ENCODE measurements at regions not wholly inside any gene's neighbourhood (a gene's known extent, or its start where the extent isn't known, plus 50 kb on each side); places are given as distances from the start of the nearest gene placed in this dataset.
A peak's percentile ranks its signal among the peaks of the same experiment; 100 is the strongest.

DNA sequence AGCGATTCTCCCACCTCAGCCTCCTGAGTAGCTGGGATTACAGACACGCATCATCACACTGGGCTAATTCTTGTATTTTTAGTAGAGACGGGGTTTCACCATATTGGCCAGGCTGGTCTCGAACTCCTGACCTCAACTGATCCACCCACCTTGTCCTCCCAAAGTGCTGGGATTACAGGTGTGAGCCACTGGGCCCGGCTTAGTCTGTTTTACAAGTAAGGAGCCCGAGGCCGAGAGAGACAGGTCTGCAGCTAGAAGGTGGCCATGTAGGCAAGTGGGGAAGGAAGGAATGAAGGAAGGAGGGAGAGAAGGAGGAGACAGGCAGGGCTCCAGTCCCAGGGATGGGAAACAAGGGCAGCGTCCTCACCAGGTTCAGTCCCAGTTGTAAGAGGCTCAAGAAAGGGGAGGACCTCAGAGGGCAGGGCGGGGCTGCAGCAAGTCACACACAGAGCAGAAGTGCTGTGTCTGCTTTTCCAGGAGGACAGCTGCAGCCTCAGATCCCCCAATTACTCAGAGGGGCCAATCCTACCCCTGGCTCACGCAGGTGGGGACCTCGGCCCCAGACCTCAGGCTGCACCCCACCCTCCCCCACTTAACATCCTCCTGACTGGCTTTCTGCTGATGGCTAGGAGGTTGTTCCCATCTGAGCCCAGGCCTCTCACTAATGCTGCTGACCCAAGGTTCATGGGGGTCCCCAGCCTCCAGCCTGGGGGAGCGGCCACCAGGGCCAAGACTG lies 53.8 kb upstream of the PRR5 start:
- no peak overlapping the region for H3K4me3 ChIP-seq (ENCODE audit: low read depth in 1 of 3, low read length in 3 of 3)
- H3K9me3 ChIP-seq (ENCODE audit: control insufficient read depth in 4 of 4, low read length in 3 of 4): peaks cover 0 to 4% (median 0%) of the 10 kb centered on the region in 4 donors
- TF ChIP-seq SP1 (IDR thresholded peaks at IDR 0.05) (no peak), RAD21 (IDR thresholded peaks at IDR 0.05) (no peak), EGR1 (IDR thresholded peaks at IDR 0.05; ENCODE audit: low read depth in 2 of 2) (no peak)
- peak overlapping the region; percentile 67 to 69 for H3K27ac ChIP-seq (ENCODE audit: low read depth in 1 of 2, low read length in 2 of 2)
- no peaks in the 10 kb centered on the region for H3K27me3 ChIP-seq (ENCODE audit: control insufficient read depth in 4 of 4, insufficient read depth in 4 of 4, low read length in 3 of 4)
- WGBS: 80% methylated on average over 12 of the region's 12 CpGs
- no peaks in the 10 kb centered on the region for H3K36me3 ChIP-seq (ENCODE audit: control insufficient read depth in 4 of 4, insufficient read depth in 3 of 4, low read depth in 1 of 4, low read length in 3 of 4)
- no peaks in the 10 kb centered on the region for H3K4me1 ChIP-seq (ENCODE audit: control insufficient read depth in 4 of 4, insufficient read depth in 4 of 4, low read length in 3 of 4)
- no peak for DNase-seq (ENCODE audit: low spot score)
- H3K9ac ChIP-seq (ENCODE audit: low read depth in 1 of 2, low read length in 2 of 2): no peak overlapping the region

DNA sequence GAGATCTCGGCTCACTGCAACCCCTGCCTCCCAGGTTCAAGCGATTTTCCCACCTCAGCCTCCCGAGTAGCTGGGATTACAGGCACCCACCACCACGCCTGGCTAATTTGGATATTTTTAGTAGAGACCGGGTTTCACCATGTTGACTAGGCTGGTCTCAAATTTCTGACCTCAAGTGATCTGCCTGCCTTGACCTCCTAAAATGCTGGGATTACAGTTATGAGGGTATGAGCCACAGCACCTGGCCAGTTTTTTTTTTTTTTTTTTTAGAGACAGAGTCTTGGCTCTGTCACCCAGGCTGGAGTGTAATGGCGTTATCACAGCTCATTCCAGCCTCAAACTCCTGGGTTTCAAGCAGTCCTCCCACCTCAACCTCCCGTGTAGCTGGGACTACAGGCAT lies 54.9 kb upstream of the PRR5 start:
- Histone ChIP-seq H3K9me3 (ENCODE audit: control insufficient read depth in 4 of 4, low read length in 3 of 4) (peaks cover 0 to 4% (median 0%) of the 10 kb centered on the region in 4 donors), H3K36me3 (ENCODE audit: control insufficient read depth in 4 of 4, insufficient read depth in 3 of 4, low read depth in 1 of 4, low read length in 3 of 4) (no peaks in the 10 kb centered on the region), H3K4me3 (ENCODE audit: low read depth in 1 of 3, low read length in 3 of 3) (no peak overlapping the region), H3K4me1 (ENCODE audit: control insufficient read depth in 4 of 4, insufficient read depth in 4 of 4, low read length in 3 of 4) (no peaks in the 10 kb centered on the region), H3K27me3 (ENCODE audit: control insufficient read depth in 4 of 4, insufficient read depth in 4 of 4, low read length in 3 of 4) (no peaks in the 10 kb centered on the region), H3K27ac (ENCODE audit: low read depth in 1 of 2, low read length in 2 of 2) (no peak overlapping the region), H3K9ac (ENCODE audit: low read depth in 1 of 2, low read length in 2 of 2) (no peak overlapping the region)
- WGBS: 83% methylated on average over 7 of the region's 7 CpGs
- DNase-seq (ENCODE audit: low spot score): no peak
- TF ChIP-seq FOXA1 (IDR thresholded peaks at IDR 0.05): no peak
- TF ChIP-seq TAF1 (conservative IDR thresholded peaks at IDR 0.05): no peak
- TF ChIP-seq, protein P1, sequence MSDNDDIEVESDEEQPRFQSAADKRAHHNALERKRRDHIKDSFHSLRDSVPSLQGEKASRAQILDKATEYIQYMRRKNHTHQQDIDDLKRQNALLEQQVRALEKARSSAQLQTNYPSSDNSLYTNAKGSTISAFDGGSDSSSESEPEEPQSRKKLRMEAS (IDR thresholded peaks at IDR 0.05): no peak
- TF ChIP-seq, protein P2, sequence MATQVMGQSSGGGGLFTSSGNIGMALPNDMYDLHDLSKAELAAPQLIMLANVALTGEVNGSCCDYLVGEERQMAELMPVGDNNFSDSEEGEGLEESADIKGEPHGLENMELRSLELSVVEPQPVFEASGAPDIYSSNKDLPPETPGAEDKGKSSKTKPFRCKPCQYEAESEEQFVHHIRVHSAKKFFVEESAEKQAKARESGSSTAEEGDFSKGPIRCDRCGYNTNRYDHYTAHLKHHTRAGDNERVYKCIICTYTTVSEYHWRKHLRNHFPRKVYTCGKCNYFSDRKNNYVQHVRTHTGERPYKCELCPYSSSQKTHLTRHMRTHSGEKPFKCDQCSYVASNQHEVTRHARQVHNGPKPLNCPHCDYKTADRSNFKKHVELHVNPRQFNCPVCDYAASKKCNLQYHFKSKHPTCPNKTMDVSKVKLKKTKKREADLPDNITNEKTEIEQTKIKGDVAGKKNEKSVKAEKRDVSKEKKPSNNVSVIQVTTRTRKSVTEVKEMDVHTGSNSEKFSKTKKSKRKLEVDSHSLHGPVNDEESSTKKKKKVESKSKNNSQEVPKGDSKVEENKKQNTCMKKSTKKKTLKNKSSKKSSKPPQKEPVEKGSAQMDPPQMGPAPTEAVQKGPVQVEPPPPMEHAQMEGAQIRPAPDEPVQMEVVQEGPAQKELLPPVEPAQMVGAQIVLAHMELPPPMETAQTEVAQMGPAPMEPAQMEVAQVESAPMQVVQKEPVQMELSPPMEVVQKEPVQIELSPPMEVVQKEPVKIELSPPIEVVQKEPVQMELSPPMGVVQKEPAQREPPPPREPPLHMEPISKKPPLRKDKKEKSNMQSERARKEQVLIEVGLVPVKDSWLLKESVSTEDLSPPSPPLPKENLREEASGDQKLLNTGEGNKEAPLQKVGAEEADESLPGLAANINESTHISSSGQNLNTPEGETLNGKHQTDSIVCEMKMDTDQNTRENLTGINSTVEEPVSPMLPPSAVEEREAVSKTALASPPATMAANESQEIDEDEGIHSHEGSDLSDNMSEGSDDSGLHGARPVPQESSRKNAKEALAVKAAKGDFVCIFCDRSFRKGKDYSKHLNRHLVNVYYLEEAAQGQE (IDR thresholded peaks at IDR 0.05): no peak
- TF ChIP-seq EGR1 (IDR thresholded peaks at IDR 0.05; ENCODE audit: low read depth in 2 of 2): no peak
- TF ChIP-seq JUND (IDR thresholded peaks at IDR 0.05): no peak
- TF ChIP-seq, protein P3, sequence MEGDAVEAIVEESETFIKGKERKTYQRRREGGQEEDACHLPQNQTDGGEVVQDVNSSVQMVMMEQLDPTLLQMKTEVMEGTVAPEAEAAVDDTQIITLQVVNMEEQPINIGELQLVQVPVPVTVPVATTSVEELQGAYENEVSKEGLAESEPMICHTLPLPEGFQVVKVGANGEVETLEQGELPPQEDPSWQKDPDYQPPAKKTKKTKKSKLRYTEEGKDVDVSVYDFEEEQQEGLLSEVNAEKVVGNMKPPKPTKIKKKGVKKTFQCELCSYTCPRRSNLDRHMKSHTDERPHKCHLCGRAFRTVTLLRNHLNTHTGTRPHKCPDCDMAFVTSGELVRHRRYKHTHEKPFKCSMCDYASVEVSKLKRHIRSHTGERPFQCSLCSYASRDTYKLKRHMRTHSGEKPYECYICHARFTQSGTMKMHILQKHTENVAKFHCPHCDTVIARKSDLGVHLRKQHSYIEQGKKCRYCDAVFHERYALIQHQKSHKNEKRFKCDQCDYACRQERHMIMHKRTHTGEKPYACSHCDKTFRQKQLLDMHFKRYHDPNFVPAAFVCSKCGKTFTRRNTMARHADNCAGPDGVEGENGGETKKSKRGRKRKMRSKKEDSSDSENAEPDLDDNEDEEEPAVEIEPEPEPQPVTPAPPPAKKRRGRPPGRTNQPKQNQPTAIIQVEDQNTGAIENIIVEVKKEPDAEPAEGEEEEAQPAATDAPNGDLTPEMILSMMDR (IDR thresholded peaks at IDR 0.05; ENCODE audit: low read depth, low read length, missing input control): no peak
- TF ChIP-seq HNF4A (conservative IDR thresholded peaks at IDR 0.05): no peak
- no peak for TF ChIP-seq GABPA (IDR thresholded peaks at IDR 0.05 in 1 of 2, conservative IDR thresholded peaks at IDR 0.05 in 1 of 2)

DNA sequence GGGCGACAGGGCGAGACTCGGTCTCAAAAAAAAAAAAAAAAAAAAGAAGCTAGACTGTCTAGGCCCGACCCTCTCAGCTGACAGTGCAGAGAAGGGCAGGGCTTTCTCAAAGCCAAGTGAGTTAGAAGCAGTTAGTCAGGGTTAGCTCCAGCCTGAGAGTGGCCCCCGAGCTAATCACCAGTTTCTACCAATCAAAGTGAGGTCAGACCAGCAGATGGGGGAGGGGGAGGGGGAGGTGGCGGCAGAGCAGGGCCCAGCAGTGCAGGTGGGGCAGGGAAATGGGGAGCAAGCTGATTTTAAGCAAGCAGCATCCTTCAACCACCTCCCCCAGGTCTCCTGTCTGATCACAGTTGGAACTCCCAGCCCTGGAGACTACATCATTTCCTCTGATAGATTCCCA lies 55.3 kb upstream of the PRR5 start:
- no peak overlapping the region for H3K27ac ChIP-seq (ENCODE audit: low read depth in 1 of 2, low read length in 2 of 2)
- H3K27me3 ChIP-seq (ENCODE audit: control insufficient read depth in 4 of 4, insufficient read depth in 4 of 4, low read length in 3 of 4): no peaks in the 10 kb centered on the region
- H3K4me3 ChIP-seq (ENCODE audit: low read depth in 1 of 3, low read length in 3 of 3): no peak overlapping the region
- H3K9me3 ChIP-seq (ENCODE audit: control insufficient read depth in 4 of 4, low read length in 3 of 4): peaks cover 0 to 4% (median 0%) of the 10 kb centered on the region in 4 donors
- H3K4me1 ChIP-seq (ENCODE audit: control insufficient read depth in 4 of 4, insufficient read depth in 4 of 4, low read length in 3 of 4): no peaks in the 10 kb centered on the region
- H3K9ac ChIP-seq (ENCODE audit: low read depth in 1 of 2, low read length in 2 of 2): no peak overlapping the region
- TF ChIP-seq HNF4G (IDR thresholded peaks at IDR 0.05) (no peak), NR2F2 (IDR thresholded peaks at IDR 0.05) (no peak), TAF1 (conservative IDR thresholded peaks at IDR 0.05) (no peak)
- TF ChIP-seq, protein P2 (IDR thresholded peaks at IDR 0.05): no peak
- TF ChIP-seq, protein P1 (IDR thresholded peaks at IDR 0.05): no peak
- TF ChIP-seq, protein P4, sequence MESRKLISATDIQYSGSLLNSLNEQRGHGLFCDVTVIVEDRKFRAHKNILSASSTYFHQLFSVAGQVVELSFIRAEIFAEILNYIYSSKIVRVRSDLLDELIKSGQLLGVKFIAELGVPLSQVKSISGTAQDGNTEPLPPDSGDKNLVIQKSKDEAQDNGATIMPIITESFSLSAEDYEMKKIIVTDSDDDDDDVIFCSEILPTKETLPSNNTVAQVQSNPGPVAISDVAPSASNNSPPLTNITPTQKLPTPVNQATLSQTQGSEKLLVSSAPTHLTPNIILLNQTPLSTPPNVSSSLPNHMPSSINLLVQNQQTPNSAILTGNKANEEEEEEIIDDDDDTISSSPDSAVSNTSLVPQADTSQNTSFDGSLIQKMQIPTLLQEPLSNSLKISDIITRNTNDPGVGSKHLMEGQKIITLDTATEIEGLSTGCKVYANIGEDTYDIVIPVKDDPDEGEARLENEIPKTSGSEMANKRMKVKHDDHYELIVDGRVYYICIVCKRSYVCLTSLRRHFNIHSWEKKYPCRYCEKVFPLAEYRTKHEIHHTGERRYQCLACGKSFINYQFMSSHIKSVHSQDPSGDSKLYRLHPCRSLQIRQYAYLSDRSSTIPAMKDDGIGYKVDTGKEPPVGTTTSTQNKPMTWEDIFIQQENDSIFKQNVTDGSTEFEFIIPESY (IDR thresholded peaks at IDR 0.05): no peak
- WGBS: 74% methylated on average over 6 of the region's 6 CpGs
- H3K36me3 ChIP-seq (ENCODE audit: control insufficient read depth in 4 of 4, insufficient read depth in 3 of 4, low read depth in 1 of 4, low read length in 3 of 4): no peaks in the 10 kb centered on the region
- no peak for DNase-seq (ENCODE audit: low spot score)

All from liver (tissue), 8 donors.